ENCODE measurements at regions not wholly inside any gene's neighbourhood (a gene's known extent, or its start where the extent isn't known, plus 50 kb on each side); places are given as distances from the start of the nearest gene placed in this dataset.
A peak's percentile ranks its signal among the peaks of the same experiment; 100 is the strongest.

DNA sequence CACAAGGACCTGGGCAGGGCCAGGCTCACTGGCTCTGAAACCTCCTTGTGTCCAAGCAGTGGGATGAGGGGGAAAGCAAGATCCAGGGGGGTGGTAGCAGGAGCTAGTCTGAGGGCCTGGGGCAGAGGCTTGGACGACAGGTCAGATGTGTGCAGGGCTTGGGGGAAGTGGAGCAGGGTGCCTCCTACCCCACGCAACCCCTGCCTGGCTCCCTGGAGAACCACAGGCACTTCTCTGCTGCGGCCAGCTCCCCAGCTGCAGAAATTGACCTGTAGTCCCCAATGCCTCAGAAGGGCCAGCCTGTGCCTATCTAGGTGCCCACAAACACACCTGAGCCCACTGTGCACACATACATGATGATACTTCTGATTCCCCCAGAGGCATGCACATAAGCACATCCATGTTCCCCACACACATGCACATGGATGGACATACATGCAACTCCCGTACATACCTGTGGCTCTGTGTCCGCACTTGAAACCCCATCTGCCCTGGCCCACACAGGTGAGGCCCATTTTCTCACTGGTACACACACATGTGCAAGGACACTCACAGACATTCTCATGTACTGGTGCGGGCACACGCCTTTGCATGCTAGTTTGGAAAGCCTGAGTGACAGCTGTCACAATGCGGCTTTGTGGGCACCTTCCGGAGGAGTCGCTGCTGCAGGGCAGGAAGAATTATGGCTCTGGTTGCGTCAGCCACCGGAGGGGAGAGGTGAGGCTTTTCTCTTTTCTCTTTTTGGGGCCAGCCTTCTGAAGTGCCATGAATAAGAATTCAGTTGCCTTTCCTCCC, 247.2 kb upstream of the CSF3R start:
- Histone ChIP-seq H3K9ac (ENCODE audit: low read depth, low read length) (no peak overlapping the region), H2BK15ac (ENCODE audit: low read depth, low read length) (no peak overlapping the region), H3K9me1 (ENCODE audit: insufficient read depth, low read length) (no peaks in the 10 kb centered on the region), H4K8ac (ENCODE audit: low read depth in 2 of 2, low read length in 2 of 2) (no peak overlapping the region), H4K91ac (ENCODE audit: insufficient read depth, low read depth, low read length) (no peak overlapping the region), H2AFZ (replicated peaks; ENCODE audit: low read length, poor library complexity) (peak overlapping the region; percentile 7), H3K27me3 (ENCODE audit: control insufficient read depth, insufficient read depth, low read length) (no peaks in the 10 kb centered on the region), H4K20me1 (ENCODE audit: insufficient read depth, low read length) (no peaks in the 10 kb centered on the region), H3K4me2 (ENCODE audit: low read depth, low read length) (no peak overlapping the region), H3K4ac (ENCODE audit: low read depth, low read length) (no peak overlapping the region), H3K18ac (ENCODE audit: low read depth, low read length) (no peak overlapping the region), H2BK20ac (ENCODE audit: low read depth, low read length) (no peak overlapping the region), H2AK9ac (replicated peaks; ENCODE audit: low read depth, low read length, poor library complexity) (no peak overlapping the region), H3K56ac (ENCODE audit: extremely low read depth, insufficient read depth, low read length) (no peak overlapping the region), H4K5ac (ENCODE audit: low read depth, low read length) (no peak overlapping the region), H3K14ac (replicated peaks; ENCODE audit: low read depth, low read length) (no peak overlapping the region), H2AK5ac (ENCODE audit: low read depth, low read length) (no peak overlapping the region), H3K27ac (ENCODE audit: insufficient read depth, low read length) (no peak overlapping the region), H3K4me1 (ENCODE audit: control insufficient read depth, insufficient read depth, low read length) (no peaks in the 10 kb centered on the region), H3K9me3 (ENCODE audit: control insufficient read depth, insufficient read depth, low read length) (no peaks in the 10 kb centered on the region), H2BK120ac (ENCODE audit: low read depth, low read length) (no peak overlapping the region), H2BK5ac (ENCODE audit: low read depth, low read length, poor library complexity, severe bottlenecking) (no peak overlapping the region), H3K79me1 (ENCODE audit: low read depth in 1 of 2, low read length in 2 of 2) (no peaks in the 10 kb centered on the region), H3K36me3 (ENCODE audit: control insufficient read depth, insufficient read depth, low read length) (no peaks in the 10 kb centered on the region), H3K4me3 (ENCODE audit: insufficient read depth, low read depth, low read length) (no peak overlapping the region), H3K23ac (ENCODE audit: low read depth, low read length) (no peak overlapping the region)
- DNase-seq (no peak), ATAC-seq (ENCODE audit: low read depth) (no peak)
- 87% methylated on average over 2 of the region's 12 CpGs; no CpG with 5 or more reads in 1 of the 2 experiments for WGBS, 2 experiments (ENCODE audit: extremely low coverage in 2 of 2, insufficient read length in 1 of 2)
- BruUV-seq (replicated peaks) = no TSS peak
- ChIA-PET CTCF (interaction anchor here (0.6 kb wide), 1 partner anchor 112 kb away, joined by 3 read pairs; no protein-coding TSS in a partner anchor), POLR2A (ENCODE audit: unreplicated experiment) (no interaction called here)
- TF ChIP-seq, protein P1, sequence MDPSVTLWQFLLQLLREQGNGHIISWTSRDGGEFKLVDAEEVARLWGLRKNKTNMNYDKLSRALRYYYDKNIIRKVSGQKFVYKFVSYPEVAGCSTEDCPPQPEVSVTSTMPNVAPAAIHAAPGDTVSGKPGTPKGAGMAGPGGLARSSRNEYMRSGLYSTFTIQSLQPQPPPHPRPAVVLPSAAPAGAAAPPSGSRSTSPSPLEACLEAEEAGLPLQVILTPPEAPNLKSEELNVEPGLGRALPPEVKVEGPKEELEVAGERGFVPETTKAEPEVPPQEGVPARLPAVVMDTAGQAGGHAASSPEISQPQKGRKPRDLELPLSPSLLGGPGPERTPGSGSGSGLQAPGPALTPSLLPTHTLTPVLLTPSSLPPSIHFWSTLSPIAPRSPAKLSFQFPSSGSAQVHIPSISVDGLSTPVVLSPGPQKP (IDR thresholded peaks at IDR 0.05; ENCODE audit: borderline replicate concordance, low read depth, low read length) = no peak
- dilution Hi-C loops (cut with HindIII; ENCODE audit: low sequenced_read_pairs, unreplicated experiment) = no loop called here
- in situ Hi-C loops (cut with MboI; ENCODE audit: low sequenced_read_pairs) = no loop called here
- intact Hi-C loops (cut with micrococcal nuclease) = no loop called here

All from IMR-90 (cell line).